Cardiac septum (tissue), 1 donor: ENCODE measurements at regions not wholly inside any gene's neighbourhood (a gene's known extent, or its start where the extent isn't known, plus 50 kb on each side); places are given as distances from the start of the nearest gene placed in this dataset.
"Not testable (repeated sequence)": the region's sequence is repeated elsewhere in the genome, so short reads cannot be mapped to it uniquely, and the experiment has no call there.

Experiments used
- DNase-seq: peaks from one replicate; pipeline ENCODE4 v3.0.0-alpha.2; 2020; ENCODE audit warnings: low spot score
- intact Hi-C: fragments of 100-400 bp; cut with DNase I; formaldehyde crosslinking; loops from one replicate; pipeline ENCODE4 v1.14.0; 2022
- donor health status: DM: no; HTN: no; CAD: no.

DNA sequence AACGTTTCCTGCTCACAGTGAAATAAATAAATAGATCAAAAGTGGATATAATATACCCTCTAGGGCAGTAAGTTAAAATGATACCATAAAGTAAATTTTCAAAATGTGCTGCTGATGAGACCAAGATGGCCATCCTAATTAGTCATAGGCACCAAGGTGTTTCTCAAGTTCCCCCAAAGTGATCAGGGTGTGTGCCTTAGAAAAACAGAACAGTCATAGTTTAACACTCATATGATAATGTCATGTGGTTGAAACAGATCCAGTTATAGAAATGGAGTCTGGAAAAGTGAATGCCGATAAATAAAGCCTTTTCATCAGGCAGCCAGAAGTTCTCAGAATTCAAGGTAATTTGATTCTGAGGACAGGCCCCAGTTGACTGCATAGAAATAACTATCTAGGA lies 161.5 kb upstream of the CDKN2B start:
- intact Hi-C loops, result no loop called here
- DNase-seq, result no peak

DNA sequence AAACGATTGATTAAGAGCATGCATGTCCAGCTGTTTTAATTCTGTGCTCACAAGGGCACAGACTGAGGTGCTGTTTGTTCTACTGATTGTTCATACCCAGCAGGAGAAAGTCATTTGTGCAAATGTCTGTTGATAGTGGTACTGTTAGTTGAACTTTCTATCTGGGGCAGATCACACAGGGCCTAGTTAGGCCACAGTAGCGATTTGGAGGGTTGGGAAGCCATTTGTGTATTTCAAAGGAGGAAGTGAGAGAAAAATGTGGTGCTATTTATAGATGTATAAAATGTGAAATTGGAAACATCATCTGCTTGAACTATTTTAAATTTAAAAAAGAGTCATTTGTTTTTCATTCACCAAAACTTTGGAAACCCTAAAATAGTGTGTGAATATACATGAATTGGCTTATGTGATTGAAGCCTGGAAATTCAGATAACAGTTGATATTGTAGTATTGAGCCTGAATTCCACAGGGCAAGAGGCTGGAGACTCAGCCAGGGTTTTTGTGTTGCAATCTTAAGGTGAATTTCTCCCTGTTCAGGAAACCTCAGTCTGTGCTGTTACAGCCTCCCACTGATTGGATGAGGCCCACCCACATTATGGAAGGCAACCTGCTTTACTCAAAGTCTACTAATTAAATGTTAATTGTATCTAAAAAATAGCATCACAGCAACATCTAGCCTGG lies 162.0 kb upstream of the CDKN2B start:
- DNase-seq, result no peak
- intact Hi-C loops, result no loop called here

DNA sequence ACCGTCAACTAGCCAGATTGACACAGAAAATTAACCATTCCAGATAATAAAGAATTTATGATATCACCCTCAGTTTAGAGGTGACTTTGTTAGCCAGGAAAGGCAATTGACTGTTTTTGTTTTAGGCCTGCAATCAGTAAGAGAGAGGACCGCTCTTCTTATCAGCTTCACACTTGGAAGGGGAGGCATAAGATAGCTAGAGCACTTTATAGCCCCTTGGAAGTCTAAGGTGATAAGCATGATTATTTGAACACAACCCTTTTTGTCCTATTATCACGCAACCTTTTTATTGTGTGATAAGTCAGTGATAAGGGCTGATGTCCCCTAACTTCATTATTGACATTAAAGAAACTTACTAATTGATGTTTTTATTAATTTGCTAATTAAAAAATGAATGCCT lies 162.6 kb upstream of the CDKN2B start:
- DNase-seq, result no peak
- intact Hi-C loops, result no loop called here

DNA sequence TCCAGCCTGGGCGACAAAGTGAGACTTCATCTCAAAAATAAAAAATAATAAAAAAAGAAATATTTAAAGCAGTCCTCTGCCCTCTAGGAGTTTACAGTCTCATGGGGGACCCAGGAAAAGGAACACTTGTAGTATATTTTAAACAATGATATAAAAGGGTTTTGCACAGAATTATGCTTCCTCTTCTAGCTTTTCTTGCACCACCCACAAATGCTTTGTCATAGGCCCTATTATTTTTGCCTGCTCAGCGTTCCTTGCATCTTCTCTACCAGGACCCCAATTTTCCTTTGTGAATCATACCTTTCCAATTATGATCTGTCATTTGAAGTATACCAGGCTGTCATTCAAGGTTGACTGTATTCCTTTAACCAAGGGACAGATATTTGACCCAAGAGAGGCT lies 164.8 kb upstream of the CDKN2B start:
- DNase-seq, result no peak
- intact Hi-C loops, result no loop called here

DNA sequence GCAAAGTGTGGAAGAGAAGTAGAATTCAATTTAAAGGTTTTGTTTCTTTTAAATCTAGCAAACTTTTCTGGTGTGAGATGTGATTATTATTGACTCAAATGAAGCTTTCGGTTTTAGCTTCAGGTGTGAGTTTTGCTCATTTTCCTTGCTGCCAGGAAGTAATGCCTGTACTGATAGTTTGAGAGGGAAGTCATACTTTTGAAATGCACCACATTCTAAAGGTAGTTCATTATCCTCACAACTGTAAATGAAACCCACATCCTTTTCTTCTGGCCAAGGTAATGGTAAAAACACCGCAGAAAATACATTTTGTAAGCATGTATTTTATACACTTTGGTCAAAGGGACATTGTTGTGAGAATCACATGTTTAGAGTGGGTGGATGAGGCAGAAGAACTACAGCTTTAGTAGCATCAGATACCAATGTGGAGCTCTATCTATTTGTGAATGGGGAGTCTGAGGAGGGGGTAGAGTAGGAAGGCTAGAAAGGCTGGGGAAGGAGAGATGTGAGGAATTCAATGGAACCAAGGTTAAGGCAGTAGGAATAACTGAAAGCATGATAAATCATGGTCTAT lies 167.0 kb upstream of the CDKN2B start:
- no peak for DNase-seq
- intact Hi-C loops, result no loop called here

DNA sequence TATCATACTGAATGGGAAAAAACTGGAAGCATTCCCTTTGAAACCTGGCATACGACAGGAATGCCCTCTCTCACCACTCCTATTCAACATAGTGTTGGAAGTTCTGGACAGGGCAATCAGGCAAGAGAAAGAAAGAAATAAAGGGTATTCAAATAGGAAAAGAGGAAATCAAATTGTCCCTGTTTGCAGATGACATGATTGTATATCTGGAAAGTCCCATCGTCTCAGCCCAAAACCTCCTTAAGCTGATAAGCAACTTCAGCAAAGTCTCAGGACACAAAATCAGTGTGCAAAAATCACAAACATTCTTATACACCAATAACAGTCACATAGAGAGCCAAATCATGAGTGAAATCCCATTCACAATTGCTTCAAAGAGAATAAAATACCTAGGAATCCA lies 171.9 kb upstream of the CDKN2B start:
- DNase-seq, intact Hi-C loops: not testable (repeated sequence)

DNA sequence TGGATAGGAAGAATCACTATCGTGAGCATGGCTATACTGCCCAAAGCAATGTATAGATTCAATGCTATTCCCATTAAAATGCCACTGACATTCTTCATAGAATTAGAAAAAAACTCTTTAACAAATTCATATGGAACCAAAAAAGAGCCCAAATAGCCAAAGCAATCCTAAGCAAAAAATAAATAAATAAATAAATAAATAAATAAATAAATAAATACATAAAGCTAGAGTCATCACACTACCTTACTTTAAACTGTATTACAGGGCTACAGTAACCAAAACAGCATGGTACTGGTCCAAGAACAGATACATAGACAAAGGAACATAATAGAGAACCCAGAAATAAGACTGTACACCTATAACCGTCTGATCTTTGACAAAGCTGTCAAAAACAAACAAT lies 180.4 kb upstream of the CDKN2B start:
- intact Hi-C loops, result no loop called here
- DNase-seq, result no peak

DNA sequence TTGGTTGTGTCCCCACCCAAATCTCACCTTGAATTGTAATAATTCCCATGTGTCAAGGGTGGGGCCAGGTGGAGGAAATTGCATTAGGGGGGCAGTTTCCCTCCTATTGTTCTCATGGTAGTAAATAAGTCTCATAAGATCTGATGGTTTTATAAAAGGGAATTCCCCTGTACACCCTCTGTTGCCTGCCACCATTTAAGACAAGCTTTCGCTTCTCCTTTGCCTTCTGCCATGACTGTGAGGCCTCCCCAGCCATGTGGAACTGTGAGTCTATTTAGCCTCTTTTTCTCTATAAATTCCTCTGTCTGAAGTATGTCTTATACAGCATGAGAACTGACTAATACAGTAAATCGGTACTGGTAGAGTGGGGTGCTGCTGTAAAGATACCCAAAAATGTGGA lies 187.9 kb upstream of the CDKN2B start:
- intact Hi-C loops, DNase-seq: not testable (repeated sequence)

DNA sequence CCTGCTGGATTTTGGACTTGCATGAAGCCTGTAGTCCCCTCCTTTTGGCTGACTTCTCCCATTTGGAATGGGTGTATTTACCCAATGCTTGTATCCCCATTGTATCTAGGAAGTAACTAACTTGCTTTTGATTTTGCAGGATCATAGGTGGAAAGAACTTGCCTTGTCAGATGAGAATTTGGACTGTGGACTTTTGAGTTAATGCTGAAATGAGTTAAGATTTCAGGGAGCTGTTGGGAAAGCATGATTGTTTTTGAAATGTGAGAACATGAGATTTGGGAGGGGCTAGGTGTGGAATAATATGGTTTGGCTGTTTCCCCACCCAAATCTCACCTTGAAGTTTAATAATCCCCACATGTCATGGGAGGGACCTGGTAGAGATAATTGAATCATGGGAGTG lies 189.6 kb upstream of the CDKN2B start:
- intact Hi-C loops, result no loop called here
- no peak for DNase-seq

DNA sequence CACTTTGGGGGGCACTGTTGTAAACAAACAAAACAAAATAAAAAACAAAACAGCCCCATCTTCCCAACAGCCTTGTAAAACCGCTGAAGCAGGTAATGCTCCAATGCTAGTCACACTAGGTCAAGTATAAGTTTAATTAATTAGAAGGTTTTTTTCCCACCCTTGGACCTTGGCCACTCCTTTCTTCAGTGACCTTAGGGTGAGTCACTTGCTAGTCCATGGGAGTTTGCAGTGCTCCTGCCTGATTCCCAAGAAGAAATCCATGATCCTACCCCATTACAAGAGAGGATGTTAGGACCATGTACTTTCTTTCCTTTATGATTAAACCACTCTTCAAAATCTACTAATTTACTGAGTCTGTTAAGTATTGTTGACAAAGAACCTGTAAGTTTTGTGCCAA lies 192.2 kb upstream of the CDKN2B start:
- intact Hi-C loops, result no loop called here
- no peak for DNase-seq

DNA sequence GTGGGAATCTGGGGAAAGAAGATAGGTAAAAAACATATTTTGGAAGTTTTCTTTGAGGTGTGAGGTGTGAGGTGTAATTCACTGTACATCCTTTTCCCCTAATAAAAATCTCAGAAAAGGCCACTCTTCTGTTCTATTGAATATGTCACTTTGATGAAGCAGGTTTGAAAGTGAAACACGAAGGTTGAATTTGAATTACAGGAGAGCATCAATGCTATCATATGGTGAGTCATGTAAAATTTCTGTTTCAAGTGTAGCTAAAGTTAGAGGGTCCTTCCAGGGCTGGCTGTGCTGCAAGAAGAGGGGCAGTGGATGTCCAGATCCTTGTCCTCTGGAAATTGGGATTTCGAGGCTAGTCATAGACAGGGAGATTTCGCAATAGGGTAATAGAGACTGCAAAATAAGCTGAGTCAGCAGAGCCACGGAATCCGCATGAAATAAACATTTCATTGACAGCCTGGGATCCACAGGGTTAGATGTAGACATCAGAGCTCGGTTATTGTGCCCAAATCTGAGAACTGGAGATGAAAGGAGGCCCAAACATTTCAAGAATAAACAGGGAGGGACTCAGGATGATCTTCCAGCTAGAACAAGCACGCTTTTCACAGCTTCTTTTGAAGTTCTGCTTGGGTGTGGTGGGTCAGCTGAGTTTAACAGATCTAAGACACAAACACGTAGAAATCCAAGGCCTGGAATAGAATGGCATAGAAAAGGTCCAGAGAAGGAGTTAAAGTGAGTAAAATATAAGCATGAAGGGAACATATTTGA lies 194.4 kb upstream of the CDKN2B start:
- intact Hi-C loops, result no loop called here
- DNase-seq, result no peak

DNA sequence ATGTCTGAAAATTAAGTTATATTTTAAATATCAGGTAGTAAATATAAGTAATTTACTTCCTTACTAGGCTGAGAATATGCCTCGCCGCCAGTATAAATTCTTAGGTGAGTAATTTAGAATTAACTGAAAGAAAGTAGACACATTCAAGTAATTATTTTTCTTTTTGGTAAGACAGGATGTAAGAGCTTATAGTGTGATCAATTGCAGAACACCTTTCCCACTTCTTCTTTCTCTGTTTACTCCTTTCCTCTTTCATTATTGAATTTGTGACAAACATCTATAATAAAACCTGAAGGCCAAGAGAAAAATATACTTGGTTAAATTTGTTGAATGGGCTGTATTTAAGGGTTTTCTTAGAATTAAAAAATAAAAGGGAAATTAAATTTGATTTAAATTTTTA lies 195.1 kb upstream of the CDKN2B start:
- intact Hi-C loops, result no loop called here
- DNase-seq, result no peak

DNA sequence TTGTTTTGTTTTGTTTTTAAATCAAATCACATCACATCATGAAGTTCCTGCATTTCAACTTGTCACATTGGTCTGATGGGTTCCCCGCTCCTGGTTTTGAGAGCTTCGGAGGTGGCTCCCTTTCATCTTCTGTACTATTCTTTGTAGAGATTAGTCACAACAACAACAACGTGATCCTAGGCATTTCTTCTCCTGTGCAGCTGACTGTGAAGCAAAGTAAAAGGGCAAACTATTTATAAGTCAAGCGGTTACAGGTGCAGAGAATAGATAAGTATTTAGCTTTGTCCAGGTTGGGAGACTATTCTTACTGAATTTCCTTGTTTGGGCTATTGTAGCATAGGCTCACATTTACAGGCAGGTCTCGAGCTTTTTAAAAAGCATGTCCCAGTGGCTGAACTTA lies 197.7 kb upstream of the CDKN2B start:
- DNase-seq, result no peak
- intact Hi-C loops, result no loop called here

DNA sequence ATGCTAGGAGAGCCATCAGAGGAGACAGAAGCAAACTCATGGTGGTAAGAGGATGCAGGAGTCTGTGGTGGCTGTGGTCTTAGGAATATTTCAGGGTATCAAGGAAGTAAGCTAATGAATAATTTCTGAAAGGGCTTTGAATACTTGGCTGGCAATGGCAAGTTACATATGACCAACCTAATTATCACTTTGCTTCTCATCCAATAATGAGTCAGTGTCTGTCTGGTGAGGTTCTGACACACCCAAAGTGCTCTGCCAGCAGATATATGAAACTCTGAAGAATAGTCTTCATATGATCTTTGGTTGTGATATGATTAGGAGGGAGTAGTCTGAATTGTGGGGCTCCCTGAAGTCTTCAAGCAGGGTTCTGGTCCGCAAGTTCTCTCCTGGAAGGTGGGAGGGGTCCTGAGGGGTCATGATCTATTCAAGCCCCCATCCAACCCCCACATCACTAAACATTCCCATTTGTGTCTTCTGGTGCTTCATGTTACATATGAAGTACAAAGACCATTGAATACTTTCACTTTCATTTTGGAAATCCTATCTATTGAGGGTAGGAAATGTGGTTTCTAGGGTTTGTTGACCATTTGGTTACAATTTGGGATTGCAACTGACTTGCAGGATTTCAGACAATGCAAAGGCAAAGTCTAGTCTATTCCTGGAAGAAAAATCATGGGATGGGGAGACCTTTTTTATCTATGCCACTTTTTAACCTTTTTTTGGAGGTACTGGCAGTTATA lies 199.9 kb upstream of the CDKN2B start:
- DNase-seq, result no peak
- intact Hi-C loops, result no loop called here

DNA sequence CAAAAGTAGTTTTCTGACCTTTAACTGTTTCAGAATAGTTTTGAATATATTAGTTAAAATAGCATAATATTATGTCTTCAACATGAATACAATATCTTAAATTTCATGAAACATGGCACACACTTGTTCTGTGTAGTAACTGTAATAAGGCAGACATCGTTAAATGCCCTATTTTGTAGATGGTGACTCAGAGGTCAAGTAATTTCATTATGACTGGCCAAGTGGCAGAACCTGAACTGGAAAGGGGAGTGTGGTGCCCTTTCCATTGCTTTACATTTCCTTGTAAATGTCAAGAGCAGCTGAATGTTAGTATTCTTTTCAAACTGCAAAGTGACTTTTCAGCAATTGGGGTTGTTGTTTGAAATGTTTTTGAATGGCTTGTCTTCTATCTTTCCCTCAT lies 201.2 kb upstream of the CDKN2B start:
- no peak for DNase-seq
- intact Hi-C loops, result no loop called here

DNA sequence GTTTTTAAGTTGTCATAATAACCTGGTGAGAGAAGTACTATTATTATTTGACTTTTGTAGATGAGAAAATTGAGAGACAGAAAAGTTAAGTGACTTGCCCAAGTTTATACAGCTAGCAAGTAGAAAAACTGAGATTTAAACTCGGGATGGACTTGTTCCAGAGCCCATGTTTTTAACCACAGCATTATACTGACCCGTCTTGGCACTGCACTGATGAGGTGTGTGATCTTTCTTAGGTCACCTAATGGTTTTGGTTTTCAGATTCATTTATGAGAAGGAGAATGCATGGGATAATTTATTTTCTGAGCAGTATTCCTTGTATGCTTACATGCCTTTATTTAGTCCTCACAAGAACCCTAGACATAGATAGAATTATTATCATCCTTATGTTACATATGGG lies 201.8 kb upstream of the CDKN2B start:
- intact Hi-C loops, result no loop called here
- DNase-seq, result no peak

DNA sequence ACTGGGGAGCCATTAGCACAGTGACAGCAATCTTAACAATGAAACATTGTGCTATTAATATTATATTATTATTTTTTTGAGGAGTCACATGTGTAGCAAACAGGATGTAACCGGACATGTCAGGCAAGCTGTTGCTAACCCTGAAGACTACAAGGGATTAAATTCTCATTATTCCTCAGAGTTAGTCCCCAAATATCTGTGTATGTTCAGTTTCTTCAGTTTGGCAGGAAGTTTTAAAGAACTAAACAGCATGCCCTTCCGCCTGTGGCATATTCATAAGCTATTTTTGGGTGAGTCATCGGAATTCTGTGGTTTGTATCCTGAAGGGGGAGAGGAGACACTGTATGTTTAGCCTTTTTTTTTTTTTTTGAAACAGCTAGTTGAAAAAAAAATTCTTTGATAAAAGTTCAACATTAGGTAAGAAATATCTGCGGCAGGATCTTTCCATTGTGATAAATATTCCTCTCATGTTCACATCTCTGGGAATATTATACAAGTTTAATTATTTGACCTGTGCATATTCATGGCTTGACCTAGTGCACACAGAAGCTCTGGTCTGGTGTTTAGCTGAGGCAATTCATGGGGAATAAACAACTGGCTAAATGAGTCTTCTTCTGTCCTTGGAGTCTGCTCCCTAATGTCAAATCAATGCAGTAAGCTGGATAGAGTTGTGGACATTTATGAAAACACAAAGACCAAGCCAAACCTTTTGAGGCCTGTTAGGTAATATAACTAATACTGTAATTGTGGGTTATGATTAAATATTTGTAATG lies 202.7 kb upstream of the CDKN2B start:
- intact Hi-C loops, result no loop called here
- DNase-seq, result no peak

DNA sequence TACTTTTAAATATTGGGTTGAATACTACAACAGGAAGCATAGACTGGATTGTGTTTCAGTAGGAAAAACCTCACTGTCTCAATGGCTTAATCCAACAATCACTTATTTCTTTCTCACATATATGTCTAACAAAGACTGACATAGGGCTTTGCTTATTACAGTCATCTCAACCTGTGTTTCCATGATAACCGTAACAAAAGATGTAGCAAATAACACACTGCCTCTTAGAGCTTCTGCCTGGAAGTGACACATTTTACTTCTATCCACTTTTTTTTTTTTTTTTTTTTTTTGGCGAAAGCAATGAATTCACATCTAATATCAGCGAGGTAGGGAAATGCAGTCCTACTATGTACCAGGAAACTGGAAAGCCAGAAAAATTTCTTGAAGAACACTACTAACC lies 204.9 kb upstream of the CDKN2B start:
- no peak for DNase-seq
- intact Hi-C loops, result no loop called here

DNA sequence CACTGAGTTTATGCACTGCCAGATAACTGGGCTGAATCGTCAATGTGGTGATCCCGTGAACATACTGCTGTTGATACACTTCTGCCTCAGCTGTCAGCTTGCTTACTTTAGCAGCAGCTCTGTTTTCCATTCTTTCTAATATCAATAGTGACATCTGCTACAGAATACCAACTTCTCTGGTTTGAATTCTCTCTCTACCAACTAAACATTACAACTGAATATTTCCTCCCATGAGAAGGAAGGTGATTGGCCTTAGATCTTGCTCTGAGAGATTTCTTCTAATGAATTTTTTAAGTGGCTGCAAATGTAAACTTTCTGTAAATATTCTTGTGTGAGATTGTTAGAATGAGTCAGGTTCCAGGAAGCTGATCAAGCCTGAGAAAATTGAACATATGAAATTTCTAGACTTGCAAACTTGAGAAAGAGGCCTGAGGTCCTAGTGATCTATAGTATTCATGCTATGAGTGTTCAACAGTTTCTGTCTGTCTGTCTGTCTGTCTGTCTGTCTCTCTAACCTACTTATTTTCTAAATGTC lies 205.5 kb upstream of the CDKN2B start:
- no peak for DNase-seq
- intact Hi-C loops, result no loop called here

DNA sequence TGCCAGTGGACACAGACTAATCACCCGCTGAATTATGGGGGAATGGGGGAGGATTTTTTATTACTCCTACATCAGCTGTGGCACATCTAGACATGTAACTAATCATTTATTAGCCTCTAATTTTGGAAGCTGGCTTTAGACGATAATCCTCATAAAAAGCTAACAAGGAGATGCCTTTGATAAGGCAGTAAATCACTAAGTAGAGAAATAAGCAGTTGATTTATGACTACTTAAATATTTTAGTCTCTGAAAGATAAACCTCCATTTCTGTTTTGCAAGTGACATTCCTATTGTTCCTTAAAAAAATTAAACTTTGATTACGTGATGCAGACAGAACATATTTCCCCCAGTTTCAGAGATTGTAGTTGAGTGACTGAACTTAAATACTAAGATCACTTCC lies 206.4 kb upstream of the CDKN2B start:
- intact Hi-C loops, result no loop called here
- DNase-seq, result no peak
